ENCODE measurements at regions not wholly inside any gene's neighbourhood (a gene's known extent, or its start where the extent isn't known, plus 50 kb on each side); places are given as distances from the start of the nearest gene placed in this dataset.
A peak's percentile ranks its signal among the peaks of the same experiment; 100 is the strongest.
"Not testable (repeated sequence)": the region's sequence is repeated elsewhere in the genome, so short reads cannot be mapped to it uniquely, and the experiment has no call there.

GRCh38 chr3:117005274-117005673 is 295.7 kb downstream of the TUSC7 start:
- no peak for DNase-seq

- no peak for DNase-seq
Measured at GRCh38 chr3:117005911-117006522, 296.4 kb downstream of the TUSC7 start.

GRCh38 chr3:117010318-117010717 is 300.7 kb downstream of the TUSC7 start:
- no peak for DNase-seq

- no peak for DNase-seq
Measured at GRCh38 chr3:117011687-117012250, 302.2 kb downstream of the TUSC7 start.

- DNase-seq: no peak
Measured at GRCh38 chr3:117016378-117016777, 306.8 kb downstream of the TUSC7 start.

GRCh38 chr3:117017135-117017894 is 307.7 kb downstream of the TUSC7 start:
- no peak for DNase-seq

GRCh38 chr3:117018655-117019054 is 309.1 kb downstream of the TUSC7 start:
- no peak for DNase-seq

GRCh38 chr3:117019082-117019713 is 309.6 kb downstream of the TUSC7 start:
- DNase-seq: peak; percentile 62

- no peak for DNase-seq
Measured at GRCh38 chr3:117026401-117026800, 316.8 kb downstream of the TUSC7 start.

GRCh38 chr3:117035745-117036144 is 326.2 kb downstream of the TUSC7 start:
- no peak for DNase-seq

- DNase-seq: no peak
Measured at GRCh38 chr3:117036259-117036799, 326.8 kb downstream of the TUSC7 start.

- DNase-seq: no peak
Measured at GRCh38 chr3:117045143-117045542, 335.6 kb downstream of the TUSC7 start.

- DNase-seq: no peak
Measured at GRCh38 chr3:117047951-117048705, 338.5 kb downstream of the TUSC7 start.

GRCh38 chr3:117052395-117052794 is 342.8 kb downstream of the TUSC7 start:
- no peak for DNase-seq

GRCh38 chr3:117054556-117054955 is 345.0 kb downstream of the TUSC7 start:
- no peak for DNase-seq

GRCh38 chr3:117056946-117057345 is 347.4 kb downstream of the TUSC7 start:
- DNase-seq: not testable (repeated sequence)

GRCh38 chr3:117059067-117059955 is 349.7 kb downstream of the TUSC7 start:
- DNase-seq: peak; percentile 36

- no peak for DNase-seq
Measured at GRCh38 chr3:117059956-117060270, 350.3 kb downstream of the TUSC7 start.

- DNase-seq: no peak
Measured at GRCh38 chr3:117063930-117064329, 354.4 kb downstream of the TUSC7 start.

GRCh38 chr3:117068301-117068700 is 358.7 kb downstream of the TUSC7 start:
- DNase-seq: no peak

GRCh38 chr3:117074826-117075225 is 365.2 kb downstream of the TUSC7 start:
- DNase-seq: no peak

Measured in left kidney (tissue), 1 donor.